NCI-H2081 (cell line): ENCODE measurements at regions not wholly inside any gene's neighbourhood (a gene's known extent, or its start where the extent isn't known, plus 50 kb on each side); places are given as distances from the start of the nearest gene placed in this dataset.
A peak's percentile ranks its signal among the peaks of the same experiment; 100 is the strongest.
"Not testable (repeated sequence)": the region's sequence is repeated elsewhere in the genome, so short reads cannot be mapped to it uniquely, and the experiment has no call there.

Experiments
- DNase-seq, 2 experiments: peaks; one replicate each; lab custom pipeline; 2025; lab: John Stamatoyannopoulos, UW

DNA sequence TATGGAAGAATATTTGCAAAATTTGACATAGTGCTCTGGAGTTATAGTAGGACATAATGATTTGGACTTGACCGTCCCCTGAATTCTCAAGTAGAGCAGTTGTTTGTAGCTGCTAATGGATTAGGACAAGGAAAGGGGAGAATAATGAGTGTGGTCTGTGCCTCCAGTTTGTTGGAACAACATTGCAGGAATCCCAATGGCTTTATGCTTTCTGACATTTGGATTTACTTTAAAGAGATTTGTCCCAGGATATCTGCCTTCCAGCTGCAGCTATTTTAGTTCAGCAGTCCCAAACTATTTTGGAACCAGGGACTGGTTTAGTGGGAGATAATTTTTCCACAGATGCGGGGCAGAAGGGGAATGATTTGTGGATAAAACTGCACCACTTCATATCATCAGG is 648.2 kb downstream of the SLCO4C1 start:
- DNase-seq, result no peak

GRCh38 chr5:101643794-101644193 is 652.3 kb downstream of the SLCO4C1 start:
- no peak for DNase-seq

GRCh38 chr5:101637599-101637998 is 658.5 kb downstream of the SLCO4C1 start:
- DNase-seq, result no peak

DNA sequence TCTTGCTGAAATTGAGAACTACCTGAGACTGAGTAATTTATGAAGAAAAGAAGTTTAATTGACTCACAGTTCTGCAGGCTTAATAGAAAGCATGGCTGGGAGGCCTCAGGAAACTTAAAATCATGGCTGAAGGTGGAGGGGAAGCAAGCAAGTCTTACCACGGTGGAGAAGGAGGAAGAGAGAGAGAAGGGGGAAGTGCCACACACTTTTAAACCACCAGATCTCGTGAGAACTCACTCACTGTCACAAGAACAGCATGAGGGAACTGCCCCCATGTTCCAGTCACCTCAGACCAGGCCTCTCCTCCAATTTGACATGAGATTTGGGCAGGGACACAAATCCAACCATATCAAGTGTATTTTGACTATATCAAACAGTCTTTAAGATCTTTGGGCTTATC is 668.3 kb downstream of the SLCO4C1 start:
- not testable (repeated sequence) for DNase-seq

DNA sequence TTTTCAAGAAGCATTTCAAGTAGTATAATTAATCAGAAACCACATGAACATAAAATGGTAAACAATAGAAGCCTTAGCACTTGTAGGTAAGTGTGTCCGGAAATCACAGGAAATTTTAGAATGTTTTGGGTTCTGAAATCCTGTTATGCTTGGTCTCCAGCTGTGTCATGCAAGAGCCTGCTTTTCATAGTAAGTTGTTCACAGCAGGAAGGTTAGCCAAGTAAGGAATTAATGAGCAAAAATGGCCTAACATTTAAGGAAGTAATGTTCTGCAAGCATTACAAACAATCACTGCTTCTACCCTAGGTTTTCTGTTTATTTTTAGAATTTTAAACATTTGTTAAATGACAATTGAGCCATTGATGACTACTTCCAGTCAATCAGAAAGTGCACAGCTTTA is 669.5 kb downstream of the SLCO4C1 start:
- peak; percentile 9 to 57 for DNase-seq

- DNase-seq, result no peak
Observed at GRCh38 chr5:101611039-101611438, 685.0 kb downstream of the SLCO4C1 start.

DNA sequence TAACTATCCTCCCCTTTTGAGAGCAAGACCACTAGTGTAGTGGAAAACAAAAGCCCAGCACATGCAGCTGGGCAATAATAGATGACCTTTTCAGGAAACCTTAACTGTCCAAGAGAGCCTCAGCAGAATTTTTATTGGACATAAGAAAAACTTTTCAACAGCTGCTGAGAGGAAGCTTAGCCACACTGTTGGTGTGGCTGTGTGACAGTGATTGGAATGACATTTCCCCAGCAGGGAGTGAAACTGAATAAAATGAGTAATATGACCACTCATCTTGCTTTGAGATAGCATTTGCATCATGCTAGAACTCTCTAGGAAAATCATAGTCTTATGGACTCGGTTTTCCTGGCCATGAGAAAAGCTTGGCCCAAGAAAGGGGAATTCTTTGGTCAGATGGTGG is 687.8 kb downstream of the SLCO4C1 start:
- no peak for DNase-seq

DNA sequence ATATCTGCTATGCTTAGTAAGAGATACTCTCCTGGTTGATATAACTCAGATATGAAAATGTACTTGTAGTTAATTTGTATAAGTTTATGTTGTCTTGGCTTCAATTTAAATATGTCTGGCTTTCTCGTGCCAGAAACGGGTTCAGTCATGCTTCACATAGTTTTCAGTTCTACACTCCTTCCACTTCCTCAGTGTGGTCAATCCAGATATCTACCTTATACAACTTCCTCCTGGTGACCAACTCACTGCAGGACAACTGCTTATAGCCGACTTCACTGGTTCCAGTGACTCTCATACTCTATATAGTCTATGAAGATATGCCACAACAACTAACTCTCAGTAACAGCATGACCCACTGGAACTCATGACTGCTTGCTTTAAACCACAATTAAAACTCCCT is 690.4 kb downstream of the SLCO4C1 start:
- no peak for DNase-seq

- DNase-seq, result no peak
Observed at GRCh38 chr5:101600614-101601013, 695.5 kb downstream of the SLCO4C1 start.

DNA sequence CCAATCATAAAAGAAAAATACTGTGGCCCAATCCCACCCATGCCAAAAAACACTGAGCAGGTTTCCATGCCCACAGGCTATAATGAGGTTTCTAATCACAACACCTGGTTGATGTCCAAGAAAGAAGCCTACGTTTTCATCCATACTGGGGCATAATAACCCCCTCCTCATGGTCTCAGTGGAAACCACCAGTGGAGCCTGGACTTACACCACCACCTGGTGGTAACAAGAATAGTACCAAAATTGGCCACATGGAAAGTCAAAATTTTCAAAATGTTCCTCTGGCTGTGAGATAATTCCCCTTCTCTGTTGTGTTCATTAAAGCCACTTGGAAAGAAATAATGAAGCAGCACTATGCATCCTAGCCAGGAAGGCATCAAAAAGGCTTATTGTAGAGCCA is 687.3 kb upstream of the ST8SIA4 start:
- peak; percentile 31 to 61 for DNase-seq

DNA sequence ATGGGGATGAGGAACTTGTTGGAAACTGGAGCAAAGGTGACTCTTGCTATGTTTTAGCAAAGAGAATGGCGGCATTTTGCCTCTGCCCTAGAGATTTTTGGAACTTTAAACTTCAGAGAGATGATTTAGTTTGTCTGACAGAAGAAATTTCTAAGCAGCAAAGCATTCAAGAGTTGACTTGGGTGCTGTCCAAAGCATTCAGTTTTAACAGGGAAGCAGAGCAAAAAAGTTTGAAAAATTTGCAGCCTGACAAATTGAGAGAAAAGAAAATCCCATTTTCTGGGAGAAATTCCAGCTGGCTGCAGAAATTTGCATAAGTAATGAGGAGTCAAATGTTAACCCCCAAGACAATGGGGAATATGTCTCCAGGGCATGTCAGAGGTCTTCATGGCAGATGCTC is 682.3 kb upstream of the ST8SIA4 start:
- no peak for DNase-seq

DNA sequence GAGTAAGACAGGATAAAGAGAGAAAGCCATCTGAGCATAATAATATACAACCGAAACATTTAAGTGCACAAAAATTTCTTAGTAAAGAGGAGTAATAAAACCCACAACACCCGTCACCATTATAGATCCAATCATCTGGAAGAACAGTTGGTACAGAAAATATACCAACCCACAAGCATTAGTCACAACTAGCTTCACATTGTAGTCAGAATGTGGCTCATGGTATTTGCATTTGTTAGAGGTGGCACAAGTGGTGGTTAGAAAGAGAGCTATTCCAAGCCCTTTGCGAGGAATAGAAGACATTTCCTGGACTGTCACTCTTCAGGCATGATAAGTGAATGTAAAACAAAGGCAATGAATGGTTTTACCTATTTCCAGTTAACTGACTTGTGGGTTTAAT is 677.5 kb upstream of the ST8SIA4 start:
- DNase-seq, result no peak

GRCh38 chr5:101574017-101574416 is 670.9 kb upstream of the ST8SIA4 start:
- no peak for DNase-seq

DNA sequence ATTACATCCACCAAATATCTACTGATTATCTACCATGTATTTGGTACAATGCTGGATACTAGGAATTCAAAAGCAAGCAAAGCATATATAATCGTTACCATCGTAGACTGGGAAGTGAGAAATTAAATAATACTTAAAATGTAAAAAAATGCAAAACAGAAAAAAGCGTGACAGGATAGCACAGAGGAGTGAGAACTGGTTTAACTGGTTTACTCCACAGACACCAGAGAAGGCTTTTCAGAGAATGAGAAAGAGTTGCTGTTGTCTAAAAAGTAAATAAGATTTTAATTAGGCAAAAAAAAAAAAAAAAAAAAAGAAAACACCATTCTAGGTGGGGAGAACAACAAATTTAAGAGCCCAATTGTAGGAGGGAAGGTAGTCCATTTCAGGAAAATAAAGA is 657.9 kb upstream of the ST8SIA4 start:
- DNase-seq, result no peak

- DNase-seq, result no peak
Observed at GRCh38 chr5:101543780-101544179, 640.7 kb upstream of the ST8SIA4 start.

DNA sequence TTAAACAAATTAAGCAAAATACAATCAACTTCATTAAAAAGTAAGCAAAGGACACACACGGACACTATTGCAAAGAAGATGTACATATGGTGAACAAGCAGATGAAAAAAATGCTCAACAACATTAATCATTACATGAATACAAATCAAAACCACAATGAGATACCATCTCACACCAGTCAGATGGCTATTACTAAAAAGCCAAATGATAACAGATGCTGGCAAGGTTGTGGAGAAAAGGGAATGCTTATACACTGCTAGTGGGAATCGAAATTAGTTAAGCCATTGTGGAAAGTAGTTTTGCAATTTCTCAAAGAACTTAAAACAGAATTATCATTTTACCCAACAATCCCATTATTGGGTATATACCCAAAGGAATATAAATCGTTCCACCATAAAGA is 636.2 kb upstream of the ST8SIA4 start:
- no peak for DNase-seq

DNA sequence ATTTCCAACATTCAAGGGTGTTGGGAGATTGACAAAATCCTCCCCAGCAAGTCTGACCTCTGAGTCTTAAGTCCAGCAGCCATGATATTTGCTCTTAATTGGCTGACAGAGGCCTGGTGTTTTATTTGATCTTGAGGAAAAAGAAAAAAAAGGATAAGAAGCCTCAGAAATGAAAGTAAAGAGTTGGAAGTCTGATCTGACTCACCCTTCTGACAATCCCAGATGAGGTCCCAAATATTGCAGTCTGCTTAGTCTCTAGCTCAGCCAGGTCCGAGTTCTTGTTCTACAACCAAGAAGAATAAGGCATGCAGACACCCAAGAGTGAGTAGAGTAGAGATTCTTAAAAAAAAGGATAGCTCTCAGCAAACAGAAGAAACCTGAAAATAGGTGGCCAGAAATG is 632.5 kb upstream of the ST8SIA4 start:
- no peak for DNase-seq

GRCh38 chr5:101534491-101535110 is 631.5 kb upstream of the ST8SIA4 start:
- no peak for DNase-seq

GRCh38 chr5:101532430-101532829 is 629.3 kb upstream of the ST8SIA4 start:
- DNase-seq, result no peak

DNA sequence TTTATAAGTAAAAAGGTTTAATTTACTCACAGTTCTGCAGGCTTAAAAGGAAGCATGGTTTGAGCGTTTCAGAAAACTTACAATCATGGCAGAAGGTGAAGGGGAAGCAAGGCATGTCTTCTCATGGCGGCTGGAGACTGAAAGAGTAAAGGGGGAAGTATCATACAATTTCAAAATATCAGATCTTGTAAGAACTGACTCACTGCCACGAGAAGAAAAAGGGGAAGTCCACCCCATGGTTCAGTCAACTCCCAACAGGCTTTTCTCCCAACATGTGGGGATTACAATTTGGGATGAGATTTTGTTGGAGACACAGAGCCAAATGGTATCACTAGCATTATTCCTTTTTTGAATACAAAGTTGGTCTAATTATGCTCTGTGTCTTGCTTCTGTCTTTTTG is 627.9 kb upstream of the ST8SIA4 start:
- DNase-seq, result no peak

GRCh38 chr5:101529094-101529493 is 626.0 kb upstream of the ST8SIA4 start:
- DNase-seq, result not testable (repeated sequence)

- DNase-seq, result no peak
Observed at GRCh38 chr5:101520417-101520816, 617.3 kb upstream of the ST8SIA4 start.

GRCh38 chr5:101517795-101518194 is 614.7 kb upstream of the ST8SIA4 start:
- DNase-seq, result peak in 1 of 2 experiments; percentile 1

- no peak for DNase-seq
Observed at GRCh38 chr5:101515721-101516120, 612.6 kb upstream of the ST8SIA4 start.
